ENCODE measurements at regions not wholly inside any gene's neighbourhood (a gene's known extent, or its start where the extent isn't known, plus 50 kb on each side); places are given as distances from the start of the nearest gene placed in this dataset.

DNA sequence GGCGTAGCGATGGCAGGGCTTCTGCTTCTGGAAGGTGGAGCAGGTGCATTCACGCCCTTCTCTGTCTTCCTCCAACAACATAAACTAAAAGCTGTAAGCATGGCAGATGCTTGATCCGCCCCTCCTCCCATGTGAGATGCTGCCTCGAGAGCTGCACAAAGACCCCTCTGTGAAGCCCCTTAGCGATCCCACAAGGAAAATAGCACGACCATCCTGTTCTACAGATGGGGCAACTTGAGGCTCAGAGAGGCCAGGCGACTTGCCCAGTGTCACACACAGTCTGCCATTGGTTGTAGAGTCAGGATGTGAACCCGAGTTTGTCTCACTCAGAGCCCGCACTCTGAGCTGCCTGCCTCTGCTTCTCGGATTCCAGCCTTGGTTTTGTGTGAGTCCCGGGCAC lies 144.4 kb downstream of the SCARB1 start:
- H3K4me1 Mint-ChIP-seq (ENCODE audit: insufficient read depth, unreplicated experiment), result peaks cover 39% of the 10 kb centered on the region

GRCh38 chr12:124718458-124718857 lies 145.2 kb downstream of the SCARB1 start:
- Mint-ChIP-seq H3K36me3 (ENCODE audit: insufficient read depth, unreplicated experiment) (no peaks in the 10 kb centered on the region), H3K27ac (ENCODE audit: low read depth, unreplicated experiment) (no peak overlapping the region), H3K4me1 (ENCODE audit: insufficient read depth, unreplicated experiment) (peaks cover 39% of the 10 kb centered on the region), H3K9me3 (ENCODE audit: unreplicated experiment) (no peaks in the 10 kb centered on the region), H3K27me3 (ENCODE audit: insufficient read depth, unreplicated experiment) (no peaks in the 10 kb centered on the region), H3K4me3 (ENCODE audit: unreplicated experiment) (no peak overlapping the region)
- intact Hi-C loops (cut with micrococcal nuclease), result no loop called here
- BruUV-seq (replicated peaks), result no TSS peak
- ChIA-PET CTCF (no interaction called here), POLR2A (no interaction called here)
- TF ChIP-seq, protein P1, sequence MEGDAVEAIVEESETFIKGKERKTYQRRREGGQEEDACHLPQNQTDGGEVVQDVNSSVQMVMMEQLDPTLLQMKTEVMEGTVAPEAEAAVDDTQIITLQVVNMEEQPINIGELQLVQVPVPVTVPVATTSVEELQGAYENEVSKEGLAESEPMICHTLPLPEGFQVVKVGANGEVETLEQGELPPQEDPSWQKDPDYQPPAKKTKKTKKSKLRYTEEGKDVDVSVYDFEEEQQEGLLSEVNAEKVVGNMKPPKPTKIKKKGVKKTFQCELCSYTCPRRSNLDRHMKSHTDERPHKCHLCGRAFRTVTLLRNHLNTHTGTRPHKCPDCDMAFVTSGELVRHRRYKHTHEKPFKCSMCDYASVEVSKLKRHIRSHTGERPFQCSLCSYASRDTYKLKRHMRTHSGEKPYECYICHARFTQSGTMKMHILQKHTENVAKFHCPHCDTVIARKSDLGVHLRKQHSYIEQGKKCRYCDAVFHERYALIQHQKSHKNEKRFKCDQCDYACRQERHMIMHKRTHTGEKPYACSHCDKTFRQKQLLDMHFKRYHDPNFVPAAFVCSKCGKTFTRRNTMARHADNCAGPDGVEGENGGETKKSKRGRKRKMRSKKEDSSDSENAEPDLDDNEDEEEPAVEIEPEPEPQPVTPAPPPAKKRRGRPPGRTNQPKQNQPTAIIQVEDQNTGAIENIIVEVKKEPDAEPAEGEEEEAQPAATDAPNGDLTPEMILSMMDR (IDR thresholded peaks at IDR 0.05; ENCODE audit: unreplicated experiment), result no peak
- no peak for DNase-seq (ENCODE audit: unreplicated experiment)

More for the DNA sequence above, 144.4 kb downstream of the SCARB1 start:
- H3K36me3 Mint-ChIP-seq (ENCODE audit: insufficient read depth, unreplicated experiment), result no peaks in the 10 kb centered on the region
- no peak for DNase-seq (ENCODE audit: unreplicated experiment)
- BruUV-seq (replicated peaks), result no TSS peak
- no peaks in the 10 kb centered on the region for H3K9me3 Mint-ChIP-seq (ENCODE audit: unreplicated experiment)
- no peaks in the 10 kb centered on the region for H3K27me3 Mint-ChIP-seq (ENCODE audit: insufficient read depth, unreplicated experiment)
- no peak overlapping the region for H3K4me3 Mint-ChIP-seq (ENCODE audit: unreplicated experiment)
- no peak overlapping the region for H3K27ac Mint-ChIP-seq (ENCODE audit: low read depth, unreplicated experiment)
- intact Hi-C loops (cut with micrococcal nuclease), result no loop called here
- ChIA-PET CTCF (interaction anchor here (0.6 to 0.8 kb wide), 2 partner anchors 8 to 160 kb away, joined by 3 to 4 read pairs; no protein-coding TSS in a partner anchor), POLR2A (no interaction called here)
- TF ChIP-seq, protein P1 (IDR thresholded peaks at IDR 0.05; ENCODE audit: unreplicated experiment), result no peak

GRCh38 chr12:124718036-124718435 lies 145.6 kb downstream of the SCARB1 start:
- Mint-ChIP-seq H3K4me3 (ENCODE audit: unreplicated experiment) (no peak overlapping the region), H3K27ac (ENCODE audit: low read depth, unreplicated experiment) (no peak overlapping the region), H3K27me3 (ENCODE audit: insufficient read depth, unreplicated experiment) (no peaks in the 10 kb centered on the region), H3K36me3 (ENCODE audit: insufficient read depth, unreplicated experiment) (no peaks in the 10 kb centered on the region), H3K4me1 (ENCODE audit: insufficient read depth, unreplicated experiment) (peaks cover 35% of the 10 kb centered on the region), H3K9me3 (ENCODE audit: unreplicated experiment) (no peaks in the 10 kb centered on the region)
- intact Hi-C loops (cut with micrococcal nuclease), result no loop called here
- BruUV-seq (replicated peaks), result no TSS peak
- TF ChIP-seq, protein P1 (IDR thresholded peaks at IDR 0.05; ENCODE audit: unreplicated experiment), result no peak
- ChIA-PET POLR2A (interaction anchor here (0.7 to 1.4 kb wide), 2 partner anchors 30 to 85 kb away, joined by 3 read pairs; no protein-coding TSS in a partner anchor), CTCF (no interaction called here)
- no peak for DNase-seq (ENCODE audit: unreplicated experiment)

GRCh38 chr12:124717318-124717717 lies 146.3 kb downstream of the SCARB1 start:
- POLR2A ChIA-PET, result interaction anchor here (0.5 to 1.4 kb wide), 3 partner anchors 31 to 84 kb away, joined by 3 read pairs; no protein-coding TSS in a partner anchor
- no peak overlapping the region for H3K4me3 Mint-ChIP-seq (ENCODE audit: unreplicated experiment)

More at GRCh38 chr12:124717318-124717717, 146.3 kb downstream of the SCARB1 start:
- Mint-ChIP-seq H3K36me3 (ENCODE audit: insufficient read depth, unreplicated experiment) (no peaks in the 10 kb centered on the region), H3K27ac (ENCODE audit: low read depth, unreplicated experiment) (no peak overlapping the region), H3K4me1 (ENCODE audit: insufficient read depth, unreplicated experiment) (peaks cover 33% of the 10 kb centered on the region), H3K9me3 (ENCODE audit: unreplicated experiment) (no peaks in the 10 kb centered on the region), H3K27me3 (ENCODE audit: insufficient read depth, unreplicated experiment) (no peaks in the 10 kb centered on the region)
- DNase-seq (ENCODE audit: unreplicated experiment), result no peak
- no TSS peak for BruUV-seq (replicated peaks)
- TF ChIP-seq, protein P1 (IDR thresholded peaks at IDR 0.05; ENCODE audit: unreplicated experiment), result no peak
- intact Hi-C loops (cut with micrococcal nuclease), result no loop called here
- CTCF ChIA-PET, result no interaction called here

Measured in MCF 10A (cell line).